Skeletal muscle tissue (tissue), 3 donors: ENCODE measurements at regions not wholly inside any gene's neighbourhood (a gene's known extent, or its start where the extent isn't known, plus 50 kb on each side); places are given as distances from the start of the nearest gene placed in this dataset.

Experiments
- H3K27ac ChIP-seq: one replicate; pipeline ENCODE4 v1.7.0; 2013; ENCODE audit warnings: mild to moderate bottlenecking, low read depth, low read length, inconsistent platforms
- H3K27me3 ChIP-seq, 3 donors: one replicate each; pipeline ENCODE4 v1.7.0; 2013; ENCODE audit warnings: low read length in 3 of 3; ENCODE audit not compliant: control insufficient read depth in 3 of 3, insufficient read depth in 3 of 3
- H3K36me3 ChIP-seq, 3 donors: one replicate each; pipeline ENCODE4 v1.7.0; 2013; ENCODE audit warnings: low read length in 3 of 3; ENCODE audit not compliant: control insufficient read depth in 3 of 3, insufficient read depth in 3 of 3
- H3K4me1 ChIP-seq, 3 donors: one replicate each; pipeline ENCODE4 v1.7.0; 2013; ENCODE audit warnings: low read length in 3 of 3, mild to moderate bottlenecking in 3 of 3; ENCODE audit not compliant: control insufficient read depth in 3 of 3, insufficient read depth in 3 of 3
- H3K4me3 ChIP-seq, 3 donors: one replicate each; pipeline ENCODE4 v1.7.0; 2013; ENCODE audit warnings: low read length in 3 of 3
- H3K9ac ChIP-seq, 3 donors: one replicate each; pipeline ENCODE4 v1.7.0; 2013; ENCODE audit warnings: low read length in 3 of 3, mild to moderate bottlenecking in 3 of 3, moderate library complexity in 2 of 3, low read depth in 1 of 3
- H3K9me3 ChIP-seq, 3 donors: one replicate each; pipeline ENCODE4 v1.7.0; 2013; ENCODE audit warnings: low read length in 3 of 3; ENCODE audit not compliant: control insufficient read depth in 3 of 3
- donor health status: Osteomylitis.

- Histone ChIP-seq H3K4me1 (no peaks in the 10 kb centered on the region), H3K4me3 (no peak overlapping the region), H3K9me3 (no peaks in the 10 kb centered on the region), H3K36me3 (no peaks in the 10 kb centered on the region), H3K27ac (no peak overlapping the region), H3K9ac (no peak overlapping the region), H3K27me3 (no peaks in the 10 kb centered on the region)
Measured at GRCh38 chr4:167406181-167406580, 171.9 kb upstream of the SPOCK3 start.

GRCh38 chr4:167415461-167415860 is 181.2 kb upstream of the SPOCK3 start:
- no peaks in the 10 kb centered on the region for H3K36me3 ChIP-seq
- H3K27ac ChIP-seq: no peak overlapping the region
- H3K4me3 ChIP-seq: no peak overlapping the region
- H3K9me3 ChIP-seq: no peaks in the 10 kb centered on the region
- H3K27me3 ChIP-seq: no peaks in the 10 kb centered on the region
- no peak overlapping the region for H3K9ac ChIP-seq
- H3K4me1 ChIP-seq: no peaks in the 10 kb centered on the region

- Histone ChIP-seq H3K36me3 (no peaks in the 10 kb centered on the region), H3K9ac (no peak overlapping the region), H3K27me3 (no peaks in the 10 kb centered on the region), H3K4me3 (no peak overlapping the region), H3K4me1 (no peaks in the 10 kb centered on the region), H3K9me3 (no peaks in the 10 kb centered on the region), H3K27ac (no peak overlapping the region)
Measured at GRCh38 chr4:167419468-167420140, 185.3 kb upstream of the SPOCK3 start.

GRCh38 chr4:167421201-167421600 is 186.9 kb upstream of the SPOCK3 start:
- Histone ChIP-seq H3K27ac (no peak overlapping the region), H3K9ac (no peak overlapping the region), H3K4me1 (no peaks in the 10 kb centered on the region), H3K4me3 (no peak overlapping the region), H3K36me3 (no peaks in the 10 kb centered on the region), H3K27me3 (no peaks in the 10 kb centered on the region), H3K9me3 (no peaks in the 10 kb centered on the region)

- Histone ChIP-seq H3K9me3 (no peaks in the 10 kb centered on the region), H3K36me3 (no peaks in the 10 kb centered on the region), H3K4me1 (no peaks in the 10 kb centered on the region), H3K27me3 (no peaks in the 10 kb centered on the region), H3K27ac (no peak overlapping the region), H3K4me3 (no peak overlapping the region), H3K9ac (no peak overlapping the region)
Measured at GRCh38 chr4:167424341-167425256, 190.3 kb upstream of the SPOCK3 start.

GRCh38 chr4:167428156-167428555 is 193.9 kb upstream of the SPOCK3 start:
- no peak overlapping the region for H3K9ac ChIP-seq
- H3K27ac ChIP-seq: no peak overlapping the region
- peaks cover 0 to 3% (median 0%) of the 10 kb centered on the region in 3 donors for H3K9me3 ChIP-seq
- no peaks in the 10 kb centered on the region for H3K27me3 ChIP-seq
- no peaks in the 10 kb centered on the region for H3K36me3 ChIP-seq
- no peaks in the 10 kb centered on the region for H3K4me1 ChIP-seq
- no peak overlapping the region for H3K4me3 ChIP-seq

GRCh38 chr4:167431371-167431770 is 197.1 kb upstream of the SPOCK3 start:
- H3K4me1 ChIP-seq: no peaks in the 10 kb centered on the region
- no peak overlapping the region for H3K27ac ChIP-seq
- H3K9ac ChIP-seq: no peak overlapping the region
- H3K9me3 ChIP-seq: peaks cover 0 to 3% (median 0%) of the 10 kb centered on the region in 3 donors
- H3K27me3 ChIP-seq: no peaks in the 10 kb centered on the region
- no peak overlapping the region for H3K4me3 ChIP-seq
- no peaks in the 10 kb centered on the region for H3K36me3 ChIP-seq

- no peak overlapping the region for H3K27ac ChIP-seq
- H3K4me1 ChIP-seq: no peaks in the 10 kb centered on the region
- H3K4me3 ChIP-seq: no peak overlapping the region
- no peaks in the 10 kb centered on the region for H3K36me3 ChIP-seq
- no peaks in the 10 kb centered on the region for H3K27me3 ChIP-seq
- H3K9ac ChIP-seq: no peak overlapping the region
- H3K9me3 ChIP-seq: peaks cover 0 to 3% (median 0%) of the 10 kb centered on the region in 3 donors
Measured at GRCh38 chr4:167435786-167436185, 201.5 kb upstream of the SPOCK3 start.

- no peaks in the 10 kb centered on the region for H3K27me3 ChIP-seq
- H3K36me3 ChIP-seq: no peaks in the 10 kb centered on the region
- H3K4me3 ChIP-seq: no peak overlapping the region
- H3K4me1 ChIP-seq: no peaks in the 10 kb centered on the region
- H3K9ac ChIP-seq: no peak overlapping the region
- H3K27ac ChIP-seq: no peak overlapping the region
- H3K9me3 ChIP-seq: no peaks in the 10 kb centered on the region
Measured at GRCh38 chr4:167443841-167444240, 209.5 kb upstream of the SPOCK3 start.

- Histone ChIP-seq H3K27ac (no peak overlapping the region), H3K27me3 (no peaks in the 10 kb centered on the region), H3K36me3 (no peaks in the 10 kb centered on the region), H3K4me3 (no peak overlapping the region), H3K9me3 (no peaks in the 10 kb centered on the region), H3K4me1 (no peaks in the 10 kb centered on the region), H3K9ac (no peak overlapping the region)
Measured at GRCh38 chr4:167452922-167453430, 218.7 kb upstream of the SPOCK3 start.
